Endothelial cell (in vitro differentiated cells): ENCODE measurements at regions not wholly inside any gene's neighbourhood (a gene's known extent, or its start where the extent isn't known, plus 50 kb on each side); places are given as distances from the start of the nearest gene placed in this dataset.

ENCODE experiments used
- DNase-seq: peaks from one replicate; pipeline ENCODE4 v3.0.0; 2021; ENCODE audit warnings: low spot score
- H3K27ac Mint-ChIP-seq: one replicate; pipeline ENCODE4 v1.8.0; 2021; ENCODE audit warnings: mixed read lengths, inconsistent platforms; ENCODE audit not compliant: unreplicated experiment
- H3K27me3 Mint-ChIP-seq: one replicate; pipeline ENCODE4 v1.8.0; 2021; ENCODE audit warnings: mild to moderate bottlenecking, moderate library complexity, mixed read lengths, inconsistent platforms; ENCODE audit not compliant: unreplicated experiment
- H3K36me3 Mint-ChIP-seq: one replicate; pipeline ENCODE4 v1.8.0; 2021; ENCODE audit warnings: mild to moderate bottlenecking, low read depth, mixed read lengths, inconsistent platforms; ENCODE audit not compliant: unreplicated experiment
- H3K4me1 Mint-ChIP-seq: one replicate; pipeline ENCODE4 v1.8.0; 2021; ENCODE audit warnings: mild to moderate bottlenecking, mixed read lengths, inconsistent platforms; ENCODE audit not compliant: unreplicated experiment
- H3K4me3 Mint-ChIP-seq: one replicate; pipeline ENCODE4 v1.8.0; 2021; ENCODE audit warnings: mild to moderate bottlenecking, mixed read lengths, inconsistent platforms; ENCODE audit not compliant: unreplicated experiment
- H3K9me3 Mint-ChIP-seq: one replicate; pipeline ENCODE4 v1.8.0; 2021; ENCODE audit warnings: mixed read lengths, inconsistent platforms; ENCODE audit not compliant: unreplicated experiment
- TF ChIP-seq, protein P1 (sequence below): fragments of 200-600 bp; sonication (generic); IDR thresholded peaks from one replicate; pipeline ENCODE4 v1.5.0; 2021; ENCODE audit warnings: antibody characterized with exemption; ENCODE audit not compliant: unreplicated experiment

DNA sequence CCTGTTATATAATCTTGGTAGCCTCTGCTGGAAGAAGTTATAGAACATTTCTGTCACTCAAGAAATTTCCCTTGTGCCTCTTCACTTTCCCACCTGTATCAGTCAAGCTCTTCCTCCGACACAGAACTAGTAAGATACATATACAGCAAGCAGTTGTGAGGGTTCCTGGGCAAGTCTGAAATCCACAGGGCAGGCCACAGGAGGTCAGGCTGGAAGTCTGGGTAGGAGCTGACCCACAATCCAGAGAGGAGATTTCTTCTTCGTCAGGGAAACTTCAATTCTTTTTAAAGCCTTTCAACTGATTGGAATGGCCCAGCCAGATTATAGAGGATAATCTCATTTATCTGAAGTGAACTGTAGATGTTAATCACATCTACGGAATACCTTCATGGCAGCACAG lies 96.4 kb upstream of the FMN2 start:
- TF ChIP-seq, protein P1, sequence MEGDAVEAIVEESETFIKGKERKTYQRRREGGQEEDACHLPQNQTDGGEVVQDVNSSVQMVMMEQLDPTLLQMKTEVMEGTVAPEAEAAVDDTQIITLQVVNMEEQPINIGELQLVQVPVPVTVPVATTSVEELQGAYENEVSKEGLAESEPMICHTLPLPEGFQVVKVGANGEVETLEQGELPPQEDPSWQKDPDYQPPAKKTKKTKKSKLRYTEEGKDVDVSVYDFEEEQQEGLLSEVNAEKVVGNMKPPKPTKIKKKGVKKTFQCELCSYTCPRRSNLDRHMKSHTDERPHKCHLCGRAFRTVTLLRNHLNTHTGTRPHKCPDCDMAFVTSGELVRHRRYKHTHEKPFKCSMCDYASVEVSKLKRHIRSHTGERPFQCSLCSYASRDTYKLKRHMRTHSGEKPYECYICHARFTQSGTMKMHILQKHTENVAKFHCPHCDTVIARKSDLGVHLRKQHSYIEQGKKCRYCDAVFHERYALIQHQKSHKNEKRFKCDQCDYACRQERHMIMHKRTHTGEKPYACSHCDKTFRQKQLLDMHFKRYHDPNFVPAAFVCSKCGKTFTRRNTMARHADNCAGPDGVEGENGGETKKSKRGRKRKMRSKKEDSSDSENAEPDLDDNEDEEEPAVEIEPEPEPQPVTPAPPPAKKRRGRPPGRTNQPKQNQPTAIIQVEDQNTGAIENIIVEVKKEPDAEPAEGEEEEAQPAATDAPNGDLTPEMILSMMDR: no peak
- no peaks in the 10 kb centered on the region for H3K27me3 Mint-ChIP-seq
- H3K4me3 Mint-ChIP-seq: no peak overlapping the region
- H3K36me3 Mint-ChIP-seq: peaks cover 3% of the 10 kb centered on the region
- peaks cover 7% of the 10 kb centered on the region for H3K4me1 Mint-ChIP-seq
- H3K9me3 Mint-ChIP-seq: no peaks in the 10 kb centered on the region
- no peak overlapping the region for H3K27ac Mint-ChIP-seq
- DNase-seq: no peak

DNA sequence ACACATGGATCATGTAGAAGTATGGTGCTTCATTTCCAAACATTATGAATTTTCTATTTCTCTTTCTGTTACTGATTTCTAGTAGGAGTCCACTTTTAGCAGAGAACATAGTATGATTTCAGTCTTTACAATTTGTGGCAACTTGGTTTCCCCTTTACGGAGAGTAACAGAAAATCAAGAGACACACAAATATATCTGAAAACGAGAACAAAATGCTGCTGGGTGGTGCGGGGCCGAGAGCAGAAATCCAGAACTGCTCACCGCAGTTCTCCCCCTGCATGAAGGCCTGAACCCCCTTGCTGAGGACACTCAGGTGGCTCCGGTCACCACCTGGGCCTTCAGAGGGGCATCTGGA lies 94.5 kb upstream of the FMN2 start:
- DNase-seq: no peak
- Mint-ChIP-seq H3K4me3 (peak overlapping the region; percentile 83), H3K27me3 (no peaks in the 10 kb centered on the region), H3K27ac (no peak overlapping the region), H3K9me3 (no peaks in the 10 kb centered on the region), H3K36me3 (peaks cover 3% of the 10 kb centered on the region), H3K4me1 (peaks cover 7% of the 10 kb centered on the region)
- TF ChIP-seq, protein P1: no peak

DNA sequence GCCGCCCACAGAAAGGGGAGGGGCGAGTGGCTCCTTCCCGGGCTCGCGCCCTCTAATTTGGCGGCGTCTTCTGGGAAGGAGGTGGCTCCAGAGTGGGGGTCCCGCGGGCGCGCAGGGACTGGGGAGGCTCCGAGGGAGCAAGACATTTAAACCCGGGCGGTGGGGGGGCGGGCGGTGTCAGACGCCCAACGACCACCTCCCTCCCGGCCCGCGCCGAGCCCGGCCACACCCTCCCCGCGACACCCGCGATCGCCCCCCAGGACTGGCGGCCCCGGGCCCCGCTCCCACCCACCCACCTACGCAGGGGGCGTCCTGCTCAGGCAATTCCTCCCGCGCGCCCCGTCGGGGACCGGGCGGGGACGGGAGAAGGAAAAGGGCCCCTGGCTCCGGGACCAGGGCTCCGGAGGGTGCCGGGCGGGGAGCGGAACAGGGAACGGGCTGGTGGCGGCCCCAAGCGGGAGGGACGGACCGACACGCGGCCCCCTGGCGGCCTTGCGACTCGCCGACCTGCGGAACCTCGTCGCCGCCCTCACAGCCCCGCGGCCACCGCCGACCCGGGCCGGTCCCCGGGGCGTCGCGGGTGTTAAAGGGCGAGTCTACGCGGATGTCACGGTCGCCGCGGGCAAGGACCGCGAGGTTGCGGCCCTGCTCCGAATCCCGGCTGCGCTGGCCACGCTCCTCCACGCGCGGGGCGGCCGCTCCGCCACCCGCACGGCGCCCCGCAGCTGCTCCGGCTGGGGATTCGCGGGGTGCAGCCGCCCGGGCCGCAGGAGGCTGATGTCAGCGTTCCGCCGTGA lies 94.0 kb upstream of the FMN2 start:
- DNase-seq: peak; percentile 70
- Mint-ChIP-seq H3K4me1 (peaks cover 3% of the 10 kb centered on the region), H3K4me3 (peak overlapping the region; percentile 89), H3K36me3 (peaks cover 3% of the 10 kb centered on the region), H3K9me3 (no peaks in the 10 kb centered on the region), H3K27ac (no peak overlapping the region), H3K27me3 (no peaks in the 10 kb centered on the region)
- TF ChIP-seq, protein P1: peak; percentile 55

DNA sequence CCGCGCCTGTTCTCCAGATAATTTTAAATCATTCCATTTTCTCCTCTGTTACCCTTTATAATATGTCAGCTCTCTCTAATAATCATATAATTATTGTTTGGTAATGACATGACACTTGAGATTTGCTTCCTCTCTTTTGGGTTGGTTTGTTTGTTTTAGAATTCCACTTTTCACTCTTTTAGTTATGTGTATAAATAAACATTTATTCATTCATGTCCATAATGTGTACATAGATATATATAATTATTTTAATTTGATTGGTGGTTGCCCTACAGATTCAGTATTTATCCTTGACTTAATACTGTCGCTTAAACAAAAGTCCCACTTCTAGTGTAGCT lies 93.4 kb upstream of the FMN2 start:
- peak overlapping the region; percentile 89 for H3K4me3 Mint-ChIP-seq
- no peak for DNase-seq
- peaks cover 3% of the 10 kb centered on the region for H3K36me3 Mint-ChIP-seq
- H3K4me1 Mint-ChIP-seq: peaks cover 3% of the 10 kb centered on the region
- no peaks in the 10 kb centered on the region for H3K27me3 Mint-ChIP-seq
- no peaks in the 10 kb centered on the region for H3K9me3 Mint-ChIP-seq
- no peak overlapping the region for H3K27ac Mint-ChIP-seq
- TF ChIP-seq, protein P1: no peak

DNA sequence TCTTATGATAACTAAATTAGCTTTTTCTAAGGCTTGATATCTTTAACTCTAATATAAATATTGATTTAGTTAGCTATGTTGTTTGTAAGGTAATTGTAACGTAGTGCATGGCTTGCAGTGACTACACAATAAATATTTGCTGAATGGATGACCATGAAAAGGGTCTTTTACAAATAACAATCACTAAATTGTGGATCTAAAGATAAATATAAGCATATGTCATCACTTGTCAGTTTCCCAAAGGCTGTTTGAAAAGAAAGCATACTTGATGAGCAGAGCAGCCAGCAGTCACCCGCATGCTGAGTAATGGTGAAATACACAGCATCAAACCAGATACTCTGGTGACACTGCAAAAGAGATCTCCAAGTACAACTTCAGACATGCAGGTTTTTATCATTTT lies 92.5 kb upstream of the FMN2 start:
- H3K27me3 Mint-ChIP-seq: no peaks in the 10 kb centered on the region

More for the DNA sequence above, 92.5 kb upstream of the FMN2 start:
- TF ChIP-seq, protein P1: no peak
- Mint-ChIP-seq H3K4me1 (peaks cover 3% of the 10 kb centered on the region), H3K27ac (no peak overlapping the region), H3K9me3 (no peaks in the 10 kb centered on the region), H3K4me3 (no peak overlapping the region), H3K36me3 (peaks cover 3% of the 10 kb centered on the region)
- DNase-seq: no peak
